Thyroid gland (tissue), 4 donors: ENCODE measurements at regions not wholly inside any gene's neighbourhood (a gene's known extent, or its start where the extent isn't known, plus 50 kb on each side); places are given as distances from the start of the nearest gene placed in this dataset.

Experiments used
- DNase-seq, 2 donors: peaks; one replicate each; pipeline ENCODE4 v3.0.0-alpha.2; 2019
- H3K27ac ChIP-seq, 3 donors: fragments of 200-600 bp; sonication (generic); 1 replicate in 2 of 3; 2 replicates in 1 of 3; pipeline ENCODE4 v1.5.1; 2016 to 2019; ENCODE audit warnings: mild to moderate bottlenecking in 1 of 3, moderate library complexity in 1 of 3
- H3K27me3 ChIP-seq: fragments of 200-600 bp; sonication (generic); one replicate; pipeline ENCODE4 v1.5.1; 2019
- H3K36me3 ChIP-seq, 2 donors: fragments of 200-600 bp; sonication (generic); one replicate each; pipeline ENCODE4 v1.5.1; 2016 to 2019
- H3K4me1 ChIP-seq, 2 donors: fragments of 200-600 bp; sonication (generic); one replicate each; pipeline ENCODE4 v1.5.1; 2017 to 2019
- H3K4me3 ChIP-seq, 3 donors: fragments of 200-600 bp; sonication (generic); replicated peaks in 1 of 3; 1 replicate in 2 of 3; 2 replicates in 1 of 3; pipeline ENCODE4 v1.5.1; 2016; ENCODE audit warnings: mild to moderate bottlenecking in 1 of 3
- H3K9me3 ChIP-seq: fragments of 200-600 bp; sonication (generic); one replicate; pipeline ENCODE4 v1.5.1; 2017
- CTCF ChIP-seq, 6 experiments: fragments of 200-600 bp in 3 of 6; fragments of 450-650 bp in 3 of 6; sonication (generic) in 3 of 6; IDR thresholded peaks; one replicate each; pipeline ENCODE4 v1.5.1; 2016 to 2019; ENCODE audit warnings: antibody characterized with exemption in 6 of 6, mild to moderate bottlenecking in 2 of 6, inconsistent platforms in 1 of 6, moderate library complexity in 1 of 6
- POLR2A ChIP-seq, 2 donors: fragments of 450-650 bp; IDR thresholded peaks; one replicate each; pipeline ENCODE4 v1.6.1; 2017; ENCODE audit warnings: antibody characterized with exemption in 2 of 2, mild to moderate bottlenecking in 2 of 2, moderate library complexity in 1 of 2
- WGBS, 2 donors: methylation state at CpG; one replicate each; pipeline ENCODE4 v1.1.5; 2017; 5-methylcytosine and 5-hydroxymethylcytosine counted together
- intact Hi-C: fragments of 100-400 bp; cut with DNase I; formaldehyde crosslinking; loops from one replicate; pipeline ENCODE4 v1.15.1; 2023

DNA sequence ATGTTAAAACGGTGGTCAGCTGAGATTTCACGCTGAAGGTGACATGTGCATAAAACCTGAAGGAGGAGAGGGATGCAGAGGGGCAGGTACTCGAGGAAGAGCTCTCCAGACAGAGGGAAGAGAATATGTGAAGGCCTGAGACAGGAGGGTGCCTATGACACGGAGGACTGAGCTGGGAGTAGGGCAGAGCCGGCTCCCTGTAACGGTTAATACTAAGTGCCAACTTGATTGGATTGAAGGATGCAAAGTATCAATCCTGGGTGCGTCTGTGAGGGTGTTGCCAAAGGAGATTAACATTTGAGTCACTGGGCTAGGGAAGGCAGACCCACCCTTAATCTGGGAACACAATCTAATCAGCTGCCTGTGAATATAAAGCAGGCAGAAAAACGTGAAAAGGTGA, 136.2 kb upstream of the SYT6 start:
- Histone ChIP-seq H3K27me3 (no peaks in the 10 kb centered on the region), H3K4me1 (no peaks in the 10 kb centered on the region), H3K27ac (no peak overlapping the region), H3K36me3 (no peaks in the 10 kb centered on the region), H3K9me3 (no peaks in the 10 kb centered on the region), H3K4me3 (no peak overlapping the region)
- WGBS, 2 donors = 47 to 57% methylated on average over 8 of the region's 8 CpGs
- TF ChIP-seq CTCF (IDR thresholded peaks at IDR 0.05) = no peak
- no peak for TF ChIP-seq POLR2A (IDR thresholded peaks at IDR 0.05)
- DNase-seq = no peak
- intact Hi-C loops = loop anchor here (10.0 kb wide), 1 partner anchor 455 kb away; no protein-coding TSS in a partner anchor

- no peaks in the 10 kb centered on the region for H3K9me3 ChIP-seq
- WGBS, 2 donors = 75 to 76% methylated on average over 9 of the region's 9 CpGs
- no peaks in the 10 kb centered on the region for H3K27me3 ChIP-seq
- TF ChIP-seq POLR2A (IDR thresholded peaks at IDR 0.05) (no peak), CTCF (IDR thresholded peaks at IDR 0.05) (no peak)
- no peaks in the 10 kb centered on the region for H3K36me3 ChIP-seq
- intact Hi-C loops = loop anchor here (10.0 kb wide), 1 partner anchor 455 kb away; no protein-coding TSS in a partner anchor
- DNase-seq = no peak
- no peaks in the 10 kb centered on the region for H3K4me1 ChIP-seq
- H3K4me3 ChIP-seq = no peak overlapping the region
- H3K27ac ChIP-seq = no peak overlapping the region
Measured at GRCh38 chr1:114289306-114289705, 135.6 kb upstream of the SYT6 start.

GRCh38 chr1:114286960-114287359, 133.3 kb upstream of the SYT6 start:
- Histone ChIP-seq H3K36me3 (no peaks in the 10 kb centered on the region), H3K27me3 (no peaks in the 10 kb centered on the region), H3K4me3 (no peak overlapping the region), H3K4me1 (no peaks in the 10 kb centered on the region), H3K9me3 (no peaks in the 10 kb centered on the region), H3K27ac (no peak overlapping the region)
- no peak for DNase-seq
- intact Hi-C loops = loop anchor here (10.0 kb wide), 1 partner anchor 452 kb away; no protein-coding TSS in a partner anchor
- no peak for TF ChIP-seq POLR2A (IDR thresholded peaks at IDR 0.05)
- TF ChIP-seq CTCF (IDR thresholded peaks at IDR 0.05) = no peak
- WGBS, 2 donors = 85 to 86% methylated on average over 3 of the region's 3 CpGs

DNA sequence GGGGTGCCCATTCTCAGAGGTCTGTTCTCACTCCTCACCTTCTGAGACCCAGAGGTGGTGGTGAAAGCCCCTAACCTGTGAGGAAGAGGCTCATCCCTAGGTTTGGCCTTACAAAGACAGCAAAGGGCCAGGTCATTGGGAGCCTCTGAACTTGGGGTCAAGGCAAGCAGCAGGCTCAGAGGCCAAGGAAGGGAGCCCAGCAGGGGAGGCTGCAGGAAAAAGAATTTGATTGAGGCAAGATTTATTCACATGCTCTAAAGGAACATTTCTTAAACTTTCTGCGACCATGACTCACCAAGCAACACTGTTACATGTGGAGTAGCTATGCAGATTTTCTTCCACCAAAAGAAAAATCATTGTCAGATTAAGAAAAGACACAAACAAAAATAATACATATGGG, 132.5 kb upstream of the SYT6 start:
- 73 to 78% methylated on average over 1 of the region's 1 CpG for WGBS, 2 donors
- intact Hi-C loops = loop anchor here (10.0 kb wide), 1 partner anchor 451 kb away; no protein-coding TSS in a partner anchor
- DNase-seq = no peak

More for the DNA sequence above, 132.5 kb upstream of the SYT6 start:
- Histone ChIP-seq H3K4me1 (no peaks in the 10 kb centered on the region), H3K36me3 (no peaks in the 10 kb centered on the region), H3K27me3 (no peaks in the 10 kb centered on the region), H3K4me3 (no peak overlapping the region), H3K27ac (no peak overlapping the region), H3K9me3 (no peaks in the 10 kb centered on the region)
- TF ChIP-seq POLR2A (IDR thresholded peaks at IDR 0.05) = no peak
- no peak for TF ChIP-seq CTCF (IDR thresholded peaks at IDR 0.05)
